Panc1 (cell line): ENCODE measurements at regions not wholly inside any gene's neighbourhood (a gene's known extent, or its start where the extent isn't known, plus 50 kb on each side); places are given as distances from the start of the nearest gene placed in this dataset.

Experiments used
- ATAC-seq: fragments of 200-7000 bp; cut with Tn5 transposase; 2 replicates; pipeline ENCODE4 v1.9.1; 2020; ENCODE audit warnings: mild to moderate bottlenecking, moderate library complexity
- BruUV-seq: library from RNA; stranded (reverse); fragments of 400-500 nt; replicated peaks from 2 replicates; lab custom pipeline; 2021; lab: Mats Ljungman, UMichigan
- CTCF ChIA-PET: fragments of 300-600 bp; sonication (Branson Sonifier 250); formaldehyde crosslinking; loops from one replicate; lab custom pipeline; 2022; ENCODE audit warnings: antibody characterized with exemption; lab: Charles Lee
- POLR2A ChIA-PET: fragments of 300-600 bp; sonication (Branson Sonifier 250); formaldehyde crosslinking; loops from one replicate; lab custom pipeline; 2022; ENCODE audit warnings: antibody characterized with exemption; lab: Charles Lee
- DNase-seq: peaks from one replicate; pipeline ENCODE4 v3.0.0-alpha.2; 2010; ENCODE audit warnings: low read depth, low spot score
- H3K27ac ChIP-seq: 2 replicates; pipeline ENCODE4 v1.5.1; 2011; ENCODE audit warnings: mild to moderate bottlenecking, low read length, inconsistent platforms
- H3K27me3 ChIP-seq: fragments of 200-500 bp; sonication (Bioruptor generic); 2 replicates; pipeline ENCODE4 v1.6.0; 2014; ENCODE audit warnings: low read length, inconsistent platforms; ENCODE audit not compliant: control insufficient read depth, insufficient read depth
- H3K36me3 ChIP-seq: fragments of 200-500 bp; sonication (Bioruptor generic); 2 replicates; pipeline ENCODE4 v1.5.1; 2014; ENCODE audit warnings: inconsistent platforms, mild to moderate bottlenecking, low read length, moderate library complexity; ENCODE audit not compliant: control insufficient read depth, insufficient read depth
- H3K4me1 ChIP-seq: 2 replicates; pipeline ENCODE4 v1.5.1; 2011; ENCODE audit warnings: inconsistent platforms, mild to moderate bottlenecking, low read length, moderate library complexity; ENCODE audit not compliant: control insufficient read depth, insufficient read depth
- H3K4me3 ChIP-seq, 2 experiments: 2 replicates each; pipeline ENCODE4 v1.5.1; 2011 to 2012; ENCODE audit warnings: low read depth in 2 of 2, low read length in 2 of 2, mild to moderate bottlenecking in 2 of 2, inconsistent platforms in 1 of 2, moderate library complexity in 1 of 2
- H3K9me3 ChIP-seq: fragments of 200-500 bp; sonication (Bioruptor generic); 2 replicates; pipeline ENCODE4 v1.5.1; 2014; ENCODE audit warnings: low read depth, mild to moderate bottlenecking, inconsistent platforms, low read length, moderate library complexity; ENCODE audit not compliant: control insufficient read depth, insufficient read depth
- CTCF ChIP-seq: fragments of 450-650 bp; IDR thresholded peaks from 2 replicates; pipeline ENCODE4 v1.5.1; 2017; ENCODE audit warnings: mild to moderate bottlenecking
- POLR2AphosphoS5 ChIP-seq: IDR thresholded peaks from 2 replicates; pipeline ENCODE4 v1.6.1; 2012; ENCODE audit warnings: mild to moderate bottlenecking, low read depth, low read length, moderate library complexity
- REST ChIP-seq, 2 experiments: IDR thresholded peaks; 2 replicates each; pipeline ENCODE4 v1.6.1; 2011 to 2012; ENCODE audit warnings: low read depth in 2 of 2, control low read depth in 1 of 2, low read length in 1 of 2, mild to moderate bottlenecking in 1 of 2, moderate library complexity in 1 of 2; ENCODE audit not compliant: insufficient read depth in 1 of 2
- SIN3A ChIP-seq: IDR thresholded peaks from 2 replicates; pipeline ENCODE4 v1.6.1; 2012; ENCODE audit warnings: low read depth, mild to moderate bottlenecking, low read length, moderate library complexity, borderline replicate concordance; ENCODE audit not compliant: insufficient read depth
- TCF7L2 ChIP-seq: IDR thresholded peaks from 2 replicates; pipeline ENCODE4 v1.6.1; 2011; ENCODE audit warnings: mild to moderate bottlenecking, low read depth, low read length, inconsistent platforms
- in situ Hi-C: cut with HindIII; loops from 2 replicates; pipeline ENCODE4 v1.10.0; 2016; ENCODE audit warnings: low sequenced_read_pairs, low pct_unique_long_range_greater_than_20kb
- intact Hi-C: fragments of 100-400 bp; cut with micrococcal nuclease; formaldehyde crosslinking; loops from one replicate; pipeline ENCODE4 v1.10.0; 2022; ENCODE audit not compliant: unreplicated experiment

- Histone ChIP-seq H3K36me3 (no peaks in the 10 kb centered on the region), H3K27ac (no peak overlapping the region), H3K4me3 (no peak overlapping the region), H3K4me1 (no peaks in the 10 kb centered on the region), H3K9me3 (no peaks in the 10 kb centered on the region), H3K27me3 (no peaks in the 10 kb centered on the region)
- no TSS peak for BruUV-seq
- intact Hi-C loops (no loop called here), in situ Hi-C loops (no loop called here)
- DNase-seq = no peak
- ChIA-PET POLR2A (no interaction called here), CTCF (no interaction called here)
- TF ChIP-seq CTCF = no peak
- TF ChIP-seq POLR2AphosphoS5 = no peak
- no peak for TF ChIP-seq SIN3A
- no peak for TF ChIP-seq REST (IDR thresholded peaks at IDR 0.05; ENCODE audit: insufficient read depth in 1 of 2, low read depth in 2 of 2, low read length in 1 of 2)
- no peak for TF ChIP-seq TCF7L2
- no peak for ATAC-seq
These were observed 401.2 kb upstream of the CNKSR2 start for GRCh38 chrX:20973038-20973437.

- TF ChIP-seq SIN3A = no peak
- no peak for TF ChIP-seq POLR2AphosphoS5
- TF ChIP-seq TCF7L2 = no peak
- TF ChIP-seq REST (IDR thresholded peaks at IDR 0.05; ENCODE audit: insufficient read depth in 1 of 2, low read depth in 2 of 2, low read length in 1 of 2) = no peak
- no peak for TF ChIP-seq CTCF
- Histone ChIP-seq H3K27me3 (no peaks in the 10 kb centered on the region), H3K4me1 (no peaks in the 10 kb centered on the region), H3K27ac (no peak overlapping the region), H3K4me3 (no peak overlapping the region), H3K9me3 (no peaks in the 10 kb centered on the region), H3K36me3 (no peaks in the 10 kb centered on the region)
- ChIA-PET CTCF (no interaction called here), POLR2A (no interaction called here)
- ATAC-seq = no peak
- intact Hi-C loops (no loop called here), in situ Hi-C loops (no loop called here)
- no TSS peak for BruUV-seq
- no peak for DNase-seq
These were observed 403.0 kb upstream of the CNKSR2 start for GRCh38 chrX:20971250-20971649.
